OCI-LY7 (cell line): ENCODE measurements at regions not wholly inside any gene's neighbourhood (a gene's known extent, or its start where the extent isn't known, plus 50 kb on each side); places are given as distances from the start of the nearest gene placed in this dataset.

ENCODE experiments used
- BruUV-seq: library from RNA; stranded (reverse); fragments of 400-500 nt; replicated peaks from 2 replicates; lab custom pipeline; 2021; lab: Mats Ljungman, UMichigan
- CTCF ChIA-PET: fragments of 300-600 bp; sonication (Branson Sonifier 250); formaldehyde crosslinking; loops from one replicate; lab custom pipeline; 2022; ENCODE audit warnings: antibody characterized with exemption; ENCODE audit not compliant: unreplicated experiment; lab: Charles Lee
- POLR2A ChIA-PET: fragments of 300-600 bp; sonication (Branson Sonifier 250); formaldehyde crosslinking; loops from one replicate; lab custom pipeline; 2022; ENCODE audit warnings: antibody characterized with exemption; lab: Charles Lee
- DNase-seq: peaks from one replicate; pipeline ENCODE4 v3.0.0-alpha.2; 2015; ENCODE audit warnings: low spot score
- H2AFZ ChIP-seq: fragments of 200-600 bp; sonication (generic), shearing (Covaris generic); 2 replicates; pipeline ENCODE4 v1.6.1; 2014; ENCODE audit warnings: mild to moderate bottlenecking, antibody characterized with exemption, low read length, moderate library complexity
- H3K27ac ChIP-seq: fragments of 200-600 bp; sonication (generic); 2 replicates; pipeline ENCODE4 v1.5.1; 2014; ENCODE audit warnings: mixed run types, low read depth, mild to moderate bottlenecking, moderate library complexity, low read length, inconsistent platforms; ENCODE audit not compliant: poor library complexity, severe bottlenecking
- H3K36me3 ChIP-seq: fragments of 200-600 bp; sonication (generic); 2 replicates; pipeline ENCODE4 v1.6.1; 2014; ENCODE audit warnings: mild to moderate bottlenecking, antibody characterized with exemption, low read length, moderate library complexity, mixed read lengths; ENCODE audit not compliant: insufficient read depth
- H3K4me1 ChIP-seq: fragments of 200-600 bp; sonication (generic); 2 replicates; pipeline ENCODE4 v1.5.1; 2014; ENCODE audit warnings: mild to moderate bottlenecking, low read length; ENCODE audit not compliant: insufficient read depth, poor library complexity, severe bottlenecking
- H3K4me2 ChIP-seq: fragments of 200-600 bp; sonication (generic); 2 replicates; pipeline ENCODE4 v1.6.1; 2014; ENCODE audit warnings: mild to moderate bottlenecking, low read length
- H3K4me3 ChIP-seq: fragments of 200-600 bp; sonication (generic); 2 replicates; pipeline ENCODE4 v1.5.1; 2014; ENCODE audit warnings: mild to moderate bottlenecking, low read depth, low read length; ENCODE audit not compliant: poor library complexity, severe bottlenecking
- H3K79me2 ChIP-seq: fragments of 200-600 bp; sonication (generic); 2 replicates; pipeline ENCODE4 v1.6.1; 2016; ENCODE audit warnings: low read depth, mild to moderate bottlenecking, low read length, moderate library complexity, mixed read lengths; ENCODE audit not compliant: insufficient read depth
- H3K9me2 ChIP-seq: fragments of 200-600 bp; sonication (generic); 2 replicates; pipeline ENCODE4 v1.6.1; 2016; ENCODE audit warnings: mild to moderate bottlenecking, low read length, mixed read lengths; ENCODE audit not compliant: insufficient read depth
- H3K9me3 ChIP-seq: fragments of 200-600 bp; sonication (generic); 2 replicates; pipeline ENCODE4 v1.6.1; 2014; ENCODE audit warnings: mild to moderate bottlenecking, mixed run types, low read length, mixed read lengths
- H4K20me1 ChIP-seq: fragments of 200-600 bp; sonication (generic); 2 replicates; pipeline ENCODE4 v1.6.1; 2014; ENCODE audit warnings: mild to moderate bottlenecking, antibody characterized with exemption, low read length, moderate library complexity, mixed read lengths; ENCODE audit not compliant: insufficient read depth
- EZH2phosphoT487 ChIP-seq: fragments of 200-600 bp; sonication (generic); IDR thresholded peaks from 2 replicates; pipeline ENCODE4 v1.6.1; 2018; ENCODE audit warnings: low read depth, borderline replicate concordance, mild to moderate bottlenecking, mixed run types, antibody characterized with exemption, low read length, moderate library complexity, mixed read lengths
- intact Hi-C: fragments of 100-400 bp; cut with micrococcal nuclease; formaldehyde crosslinking; loops from one replicate; pipeline ENCODE4 v1.10.0; 2022; ENCODE audit not compliant: unreplicated experiment
- TF ChIP-seq, protein P1 (sequence below): fragments of 200-600 bp; sonication (generic); conservative IDR thresholded peaks from 2 replicates; pipeline ENCODE4 v1.5.1; 2014; ENCODE audit warnings: mild to moderate bottlenecking, antibody characterized with exemption, low read length, moderate library complexity, mixed read lengths

DNA sequence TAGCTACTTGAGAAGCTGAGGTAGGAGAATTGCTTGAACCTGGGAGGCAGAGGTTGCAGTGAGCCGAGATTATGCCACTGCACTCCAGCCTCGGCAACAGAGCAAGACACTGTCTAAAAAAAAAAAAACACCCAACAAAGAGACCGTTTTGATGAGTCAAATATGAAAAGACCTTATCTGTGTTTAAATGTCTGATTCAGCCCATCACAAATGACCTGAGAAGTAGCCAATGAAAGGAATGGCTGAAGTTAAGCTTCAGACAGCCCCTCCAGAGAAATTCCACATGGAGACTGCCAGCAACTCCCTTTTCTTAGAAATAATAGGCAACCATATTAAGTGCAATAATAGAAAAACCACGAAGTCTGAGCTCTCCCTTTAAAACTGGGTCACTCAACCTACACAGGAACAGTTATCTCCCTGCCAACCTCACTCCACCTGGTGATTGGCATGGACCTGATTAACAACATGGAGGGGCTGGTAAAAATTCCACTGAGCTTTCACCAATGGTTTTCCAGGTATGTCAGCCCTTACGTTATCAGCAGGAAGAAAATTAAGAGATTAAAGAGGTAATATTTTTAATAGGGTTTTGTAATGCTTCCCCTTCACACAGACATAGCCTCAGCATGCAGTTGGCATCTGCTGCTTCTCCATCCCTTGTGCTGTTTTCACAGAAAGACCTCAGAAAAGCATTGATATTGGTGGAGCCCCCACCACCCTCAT, 238.1 kb upstream of the STT3B start:
- Histone ChIP-seq H3K4me1 (peaks cover 2% of the 10 kb centered on the region), H3K79me2 (no peaks in the 10 kb centered on the region), H3K4me2 (no peak overlapping the region), H3K9me3 (no peaks in the 10 kb centered on the region), H3K9me2 (no peaks in the 10 kb centered on the region), H3K36me3 (no peaks in the 10 kb centered on the region), H3K27ac (no peak overlapping the region), H4K20me1 (no peaks in the 10 kb centered on the region), H2AFZ (no peak overlapping the region), H3K4me3 (no peak overlapping the region)
- ChIA-PET CTCF (no interaction called here), POLR2A (interaction anchor here (0.7 kb wide), 1 partner anchor 56 kb away, joined by 3 read pairs; no protein-coding TSS in a partner anchor)
- no peak for DNase-seq
- no TSS peak for BruUV-seq
- TF ChIP-seq, protein P1, sequence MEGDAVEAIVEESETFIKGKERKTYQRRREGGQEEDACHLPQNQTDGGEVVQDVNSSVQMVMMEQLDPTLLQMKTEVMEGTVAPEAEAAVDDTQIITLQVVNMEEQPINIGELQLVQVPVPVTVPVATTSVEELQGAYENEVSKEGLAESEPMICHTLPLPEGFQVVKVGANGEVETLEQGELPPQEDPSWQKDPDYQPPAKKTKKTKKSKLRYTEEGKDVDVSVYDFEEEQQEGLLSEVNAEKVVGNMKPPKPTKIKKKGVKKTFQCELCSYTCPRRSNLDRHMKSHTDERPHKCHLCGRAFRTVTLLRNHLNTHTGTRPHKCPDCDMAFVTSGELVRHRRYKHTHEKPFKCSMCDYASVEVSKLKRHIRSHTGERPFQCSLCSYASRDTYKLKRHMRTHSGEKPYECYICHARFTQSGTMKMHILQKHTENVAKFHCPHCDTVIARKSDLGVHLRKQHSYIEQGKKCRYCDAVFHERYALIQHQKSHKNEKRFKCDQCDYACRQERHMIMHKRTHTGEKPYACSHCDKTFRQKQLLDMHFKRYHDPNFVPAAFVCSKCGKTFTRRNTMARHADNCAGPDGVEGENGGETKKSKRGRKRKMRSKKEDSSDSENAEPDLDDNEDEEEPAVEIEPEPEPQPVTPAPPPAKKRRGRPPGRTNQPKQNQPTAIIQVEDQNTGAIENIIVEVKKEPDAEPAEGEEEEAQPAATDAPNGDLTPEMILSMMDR = no peak
- no peak for TF ChIP-seq EZH2phosphoT487
- intact Hi-C loops = no loop called here

DNA sequence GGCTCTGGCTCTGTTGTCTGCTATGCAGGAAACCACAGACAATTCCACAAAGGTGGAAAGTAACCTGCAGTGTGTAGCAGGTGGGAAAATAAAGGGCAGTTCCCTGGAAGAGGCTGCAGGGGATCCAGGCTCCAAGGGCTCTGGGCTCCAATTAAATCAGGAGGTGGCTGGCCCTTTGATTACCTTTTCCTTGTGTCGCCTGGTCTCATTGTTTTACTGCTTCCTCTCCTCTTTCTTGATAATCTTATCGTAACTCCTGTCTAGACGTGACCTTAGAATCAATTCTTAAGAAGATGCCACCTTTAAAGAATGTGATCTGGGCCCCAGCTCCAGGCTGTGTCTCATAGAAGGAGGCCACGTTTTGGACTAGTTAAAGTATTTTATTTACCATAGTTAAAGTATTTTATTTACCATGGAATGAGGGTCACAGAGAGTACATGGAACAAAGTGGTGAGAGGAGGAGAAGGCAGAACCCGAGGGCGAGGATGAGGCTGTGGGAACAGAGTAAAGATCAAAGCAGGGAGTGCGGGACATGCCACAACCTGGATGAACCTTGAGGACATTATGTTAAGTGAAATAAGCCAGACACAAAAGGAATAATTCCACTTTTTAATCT, 237.5 kb upstream of the STT3B start:
- H3K9me2 ChIP-seq = no peaks in the 10 kb centered on the region
- no peak overlapping the region for H2AFZ ChIP-seq
- CTCF ChIA-PET = no interaction called here
- no peak overlapping the region for H3K27ac ChIP-seq
- no peak overlapping the region for H3K4me2 ChIP-seq
- POLR2A ChIA-PET = interaction anchor here (0.7 kb wide), 1 partner anchor 55 kb away, joined by 3 read pairs; no protein-coding TSS in a partner anchor
- no peaks in the 10 kb centered on the region for H4K20me1 ChIP-seq
- TF ChIP-seq EZH2phosphoT487 = no peak
- TF ChIP-seq, protein P1 = no peak
- H3K9me3 ChIP-seq = no peaks in the 10 kb centered on the region
- H3K36me3 ChIP-seq = no peaks in the 10 kb centered on the region
- no TSS peak for BruUV-seq
- no peak for DNase-seq
- no peaks in the 10 kb centered on the region for H3K79me2 ChIP-seq
- H3K4me1 ChIP-seq = no peaks in the 10 kb centered on the region
- intact Hi-C loops = no loop called here
- no peak overlapping the region for H3K4me3 ChIP-seq
